ENCODE measurements at regions not wholly inside any gene's neighbourhood (a gene's known extent, or its start where the extent isn't known, plus 50 kb on each side); places are given as distances from the start of the nearest gene placed in this dataset.

DNA sequence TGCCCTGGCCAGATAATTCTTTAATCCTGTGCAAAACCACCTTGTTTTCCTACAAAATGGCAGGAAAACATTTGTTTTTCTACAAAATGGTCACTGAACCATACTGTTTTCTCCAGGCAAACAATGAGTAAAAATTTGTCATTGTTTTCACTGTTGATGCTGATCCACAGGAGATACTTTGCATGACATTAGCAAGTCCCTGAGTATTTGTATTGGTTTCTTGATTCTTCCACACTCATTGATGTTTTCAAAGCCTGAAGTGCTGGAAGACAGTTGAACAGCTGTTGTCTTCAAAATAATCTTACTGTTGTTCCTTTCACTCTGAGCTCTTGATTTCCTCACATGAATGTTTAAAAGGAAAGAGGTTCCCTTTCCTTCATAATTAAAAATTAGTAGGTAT, 123.1 kb upstream of the HTR2A start:
- DNase-seq, result no peak

DNA sequence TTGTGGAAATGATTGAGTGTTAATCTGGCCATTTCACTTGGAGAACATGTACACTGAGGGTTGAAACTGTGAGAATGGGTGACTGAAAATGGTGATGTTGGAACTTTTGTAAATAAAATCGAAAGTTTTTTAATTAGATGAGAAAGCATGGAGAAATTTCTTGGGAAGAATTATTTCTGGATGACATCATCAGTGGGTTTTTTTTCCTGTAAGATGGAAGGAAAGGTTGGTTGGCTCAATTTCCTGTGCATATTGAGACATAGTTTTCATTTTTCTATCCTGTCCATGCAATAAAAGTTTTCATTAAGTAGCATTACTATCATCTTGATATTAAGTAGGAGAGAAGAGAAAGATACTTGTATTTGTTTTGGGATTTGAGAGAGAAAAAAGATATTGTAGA, 120.6 kb upstream of the HTR2A start:
- no peak for DNase-seq

GRCh38 chr13:47008318-47008717, 111.5 kb upstream of the HTR2A start:
- no peak for DNase-seq

- DNase-seq, result no peak
Observed at GRCh38 chr13:47005756-47006414, 109.0 kb upstream of the HTR2A start.

DNA sequence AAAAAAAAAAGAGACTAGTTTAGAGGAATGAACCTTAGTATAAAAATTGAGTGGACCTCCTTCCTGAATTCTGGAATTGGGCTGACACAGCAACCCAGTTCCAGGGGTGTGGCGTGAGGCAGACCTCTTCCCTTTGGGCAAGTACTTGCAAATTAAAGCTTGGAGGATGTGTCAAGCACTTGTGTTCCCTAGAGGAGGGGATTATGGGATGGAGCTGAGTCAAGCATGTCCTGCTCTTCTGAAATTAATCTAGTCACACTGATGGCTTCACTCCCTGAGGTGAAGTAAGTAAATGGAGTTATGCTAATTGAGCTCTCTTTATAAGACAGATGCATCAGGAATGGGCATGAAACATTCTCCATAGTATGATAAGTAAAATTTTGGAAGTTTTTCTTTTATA, 107.7 kb upstream of the HTR2A start:
- no peak for DNase-seq

GRCh38 chr13:47004027-47004426, 107.2 kb upstream of the HTR2A start:
- DNase-seq, result no peak

- DNase-seq, result no peak
Observed at GRCh38 chr13:47000165-47000564, 103.3 kb upstream of the HTR2A start.

DNA sequence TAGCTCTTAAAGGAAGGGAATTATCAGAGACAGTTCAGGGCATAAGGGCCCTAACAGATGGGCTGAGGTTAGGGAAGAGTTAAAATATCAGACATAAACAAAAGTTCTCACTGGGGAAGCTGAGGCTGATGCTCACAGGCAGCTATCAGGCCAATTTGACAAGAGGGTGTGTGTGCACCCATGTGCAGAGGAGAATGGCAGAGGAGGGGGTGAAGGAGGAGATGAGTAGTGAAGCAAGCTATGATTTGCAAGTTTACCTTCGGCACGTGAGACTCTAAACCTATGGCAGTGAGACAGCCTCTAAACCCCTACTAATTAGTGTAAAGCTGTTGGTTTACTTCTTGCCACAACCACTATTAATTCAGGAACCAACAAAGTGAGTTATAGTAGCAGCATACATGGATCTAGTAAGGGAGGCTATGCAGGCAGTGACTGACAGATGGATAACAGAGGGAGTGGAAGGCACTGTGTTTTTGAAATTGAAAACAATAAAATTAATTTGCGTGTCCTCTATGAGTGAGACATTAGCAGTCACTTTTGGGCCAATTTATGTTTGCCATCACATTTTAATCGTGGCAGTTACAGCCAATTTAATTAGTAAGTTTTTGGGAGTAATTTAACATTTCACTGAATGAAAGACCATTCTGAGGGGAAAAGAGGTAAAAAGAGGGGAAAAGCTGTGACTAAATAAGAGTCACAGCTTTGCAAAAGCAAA, 99.6 kb upstream of the HTR2A start:
- DNase-seq, result no peak

GRCh38 chr13:46995874-46996273, 99.0 kb upstream of the HTR2A start:
- DNase-seq, result no peak

GRCh38 chr13:46994492-46994891, 97.6 kb upstream of the HTR2A start:
- DNase-seq, result no peak

- no peak for DNase-seq
Observed at GRCh38 chr13:46992383-46992952, 95.6 kb upstream of the HTR2A start.

- no peak for DNase-seq
Observed at GRCh38 chr13:46983881-46984280, 87.0 kb upstream of the HTR2A start.

DNA sequence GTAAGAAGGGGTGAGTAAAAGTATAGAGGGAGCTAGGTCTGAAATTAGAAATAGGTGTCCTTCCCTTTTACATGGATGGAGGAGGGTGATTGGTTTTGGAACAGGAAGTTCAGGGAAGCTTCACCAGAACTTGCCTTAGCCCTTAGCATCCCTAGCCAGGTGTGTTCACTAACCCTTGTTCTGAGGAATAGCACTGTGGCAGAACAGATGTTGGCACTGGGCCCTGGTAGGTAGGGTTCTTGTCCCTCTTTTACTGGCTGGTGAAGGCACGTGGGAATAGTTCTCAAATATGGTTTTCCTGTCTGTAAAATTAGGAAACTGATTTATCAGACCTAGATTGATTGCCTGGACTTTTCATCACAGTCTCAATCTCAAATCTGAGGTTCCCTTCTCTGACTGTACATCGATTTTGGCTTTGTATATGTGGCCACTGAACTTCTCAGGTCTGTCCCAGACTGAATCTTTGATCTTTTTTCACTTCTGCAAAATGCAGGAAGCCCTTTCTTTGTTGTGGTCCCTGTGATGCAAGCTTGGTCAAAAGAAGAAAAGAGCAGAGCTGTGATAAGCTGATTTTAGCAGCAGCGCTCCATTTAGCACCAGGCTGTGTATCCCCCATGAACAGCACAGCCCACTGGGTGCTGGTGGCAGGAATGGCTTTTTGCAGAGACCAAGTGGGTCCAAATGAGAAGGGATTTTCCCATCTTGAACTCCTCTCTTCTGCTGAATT, 86.2 kb upstream of the HTR2A start:
- DNase-seq, result peak; percentile 38

- DNase-seq, result no peak
Observed at GRCh38 chr13:46975173-46975572, 78.3 kb upstream of the HTR2A start.

- DNase-seq, result no peak
Observed at GRCh38 chr13:46968450-46968849, 71.6 kb upstream of the HTR2A start.

DNA sequence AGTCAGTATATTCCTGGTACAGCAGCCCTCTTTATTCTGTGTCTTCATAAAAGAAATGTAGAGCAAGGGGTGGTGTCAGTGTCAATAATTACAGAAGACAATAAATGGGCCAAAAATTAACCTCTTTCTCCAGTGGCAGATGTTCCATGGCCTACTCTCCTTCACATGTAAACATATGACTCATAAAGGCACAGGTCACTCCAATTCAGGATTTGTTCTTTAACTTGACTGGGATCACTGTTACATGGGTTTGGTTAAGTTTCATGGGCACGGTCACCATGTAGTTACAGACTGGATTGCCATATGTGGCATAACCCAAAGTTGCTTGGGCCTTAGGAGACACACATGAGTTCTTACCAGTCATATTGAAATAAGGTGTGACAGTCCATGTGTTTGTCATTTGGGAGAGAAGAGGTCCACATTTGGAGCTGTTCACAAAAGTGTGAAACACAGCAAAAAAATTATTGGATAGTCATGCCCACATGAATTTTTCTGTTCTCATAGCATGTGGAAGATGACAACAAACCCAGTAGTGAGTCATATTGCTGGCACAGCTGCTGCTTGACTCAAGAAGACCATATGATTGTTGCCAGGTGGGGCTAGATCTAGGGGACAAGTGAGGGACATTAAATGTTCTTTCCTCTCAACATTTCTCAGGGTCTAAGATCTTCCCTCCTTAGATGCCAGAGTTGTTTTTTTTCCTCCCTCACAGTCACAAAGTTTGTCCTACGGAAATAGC, 68.1 kb upstream of the HTR2A start:
- DNase-seq, result no peak

DNA sequence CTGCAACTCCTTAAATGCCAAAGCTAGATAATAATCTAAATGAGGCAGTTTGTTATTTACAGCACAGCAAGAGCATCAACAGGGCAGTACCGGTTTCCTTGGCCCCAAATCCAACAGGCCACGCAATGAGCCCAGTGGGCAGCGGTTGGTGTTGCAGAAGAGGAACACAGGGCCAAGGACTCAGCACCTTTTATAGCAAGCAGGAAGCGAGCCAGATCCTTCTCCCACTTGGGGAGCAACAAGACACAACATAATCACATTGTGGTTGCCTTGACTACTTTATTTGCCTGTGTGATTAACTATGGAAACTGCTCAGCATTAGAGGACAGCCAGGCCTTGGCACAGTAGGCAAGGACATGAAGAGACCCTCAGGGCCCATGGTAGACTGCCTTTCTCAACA, 67.1 kb upstream of the HTR2A start:
- no peak for DNase-seq

GRCh38 chr13:46962281-46962941, 65.6 kb upstream of the HTR2A start:
- no peak for DNase-seq

- DNase-seq, result peak; percentile 36
Observed at GRCh38 chr13:46961719-46962118, 64.9 kb upstream of the HTR2A start.

- no peak for DNase-seq
Observed at GRCh38 chr13:46953941-46954340, 57.1 kb upstream of the HTR2A start.

GRCh38 chr13:46953331-46953730, 56.5 kb upstream of the HTR2A start:
- DNase-seq, result no peak

DNA sequence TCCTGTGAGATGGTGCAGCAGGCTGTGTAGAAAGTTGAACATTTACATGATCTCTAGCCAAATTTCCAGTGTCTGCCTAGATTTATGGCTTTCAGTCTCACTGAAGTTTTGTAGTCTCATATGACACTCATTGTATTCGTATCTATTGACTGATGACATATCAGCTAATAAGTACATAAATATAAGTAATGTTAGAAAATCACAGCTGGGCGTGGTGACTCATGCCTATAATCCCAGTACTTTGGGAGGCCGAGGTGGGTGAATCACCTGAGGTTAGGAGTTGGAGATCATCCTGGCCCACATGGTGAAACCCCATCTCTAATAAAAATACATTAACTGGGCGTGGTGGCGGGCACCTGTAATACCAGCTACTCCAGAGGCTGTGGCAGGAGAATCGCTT, 54.7 kb upstream of the HTR2A start:
- no peak for DNase-seq

DNA sequence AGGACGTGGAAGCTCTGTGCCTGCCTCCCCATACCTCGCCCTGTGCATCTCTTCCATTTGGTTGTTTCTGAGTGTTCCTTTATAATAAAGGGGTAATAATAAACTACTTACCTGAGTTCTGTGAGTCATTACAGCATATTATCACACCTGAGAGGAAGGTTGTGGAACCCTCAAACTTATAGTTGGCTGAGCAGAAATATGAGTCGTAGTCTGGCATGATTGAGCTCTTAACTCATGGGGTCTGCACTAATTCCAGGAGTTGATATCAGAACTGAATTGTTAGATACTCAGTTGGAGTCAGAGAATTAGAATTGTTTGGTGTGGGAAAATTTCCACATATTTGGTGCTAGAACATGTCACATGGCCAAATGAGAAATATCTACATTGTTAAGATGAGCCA, 52.4 kb upstream of the HTR2A start:
- DNase-seq, result no peak
